ENCODE measurements at regions not wholly inside any gene's neighbourhood (a gene's known extent, or its start where the extent isn't known, plus 50 kb on each side); places are given as distances from the start of the nearest gene placed in this dataset.

- no peak overlapping the region for H3K27ac ChIP-seq
- no peaks in the 10 kb centered on the region for H4K20me1 ChIP-seq
- no peak overlapping the region for H3K4me3 ChIP-seq
- TF ChIP-seq Cebpa-rat (IDR thresholded peaks at IDR 0.05), result no peak
- no peaks in the 10 kb centered on the region for H3K9me3 ChIP-seq (replicated peaks in 1 of 11)
- no peaks in the 10 kb centered on the region for H3K27me3 ChIP-seq
- H3K4me2 ChIP-seq, result no peak overlapping the region
- H3K4me1 ChIP-seq, result no peaks in the 10 kb centered on the region
- no peak overlapping the region for H3K9ac ChIP-seq
- no peaks in the 10 kb centered on the region for H3K36me3 ChIP-seq
Observed at GRCh38 chr16:82402665-82403218, 224.0 kb upstream of the CDH13 start.

DNA sequence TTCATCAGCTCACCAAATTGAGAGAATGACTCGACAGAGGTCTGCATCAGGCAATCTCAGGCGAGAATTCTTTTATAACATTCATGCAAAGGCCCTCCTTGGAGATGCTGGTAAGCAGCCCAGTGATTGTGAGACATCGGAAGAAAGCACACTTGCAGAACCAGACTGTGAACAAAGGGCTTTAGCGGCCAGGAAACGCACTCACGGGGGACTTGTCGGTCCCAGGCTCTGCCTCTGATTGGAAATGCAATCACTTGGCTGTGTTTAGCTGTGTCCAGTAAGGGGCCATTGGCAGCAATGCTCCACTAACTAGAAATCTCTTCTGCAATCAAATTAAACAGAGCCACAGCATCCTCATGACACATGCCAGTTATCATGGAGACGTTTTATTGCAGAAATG is 226.7 kb upstream of the CDH13 start:
- TF ChIP-seq Cebpa-rat (IDR thresholded peaks at IDR 0.05), result no peak
- Histone ChIP-seq H3K4me3 (no peak overlapping the region), H3K27me3 (no peaks in the 10 kb centered on the region), H3K9me3 (replicated peaks in 1 of 11) (no peaks in the 10 kb centered on the region), H3K9ac (no peak overlapping the region), H3K4me2 (no peak overlapping the region), H3K27ac (no peak overlapping the region), H3K36me3 (no peaks in the 10 kb centered on the region), H3K4me1 (peaks cover 0 to 8% (median 0%) of the 10 kb centered on the region in 10 experiments; a peak in 5 of 20 replicates), H4K20me1 (no peaks in the 10 kb centered on the region)

DNA sequence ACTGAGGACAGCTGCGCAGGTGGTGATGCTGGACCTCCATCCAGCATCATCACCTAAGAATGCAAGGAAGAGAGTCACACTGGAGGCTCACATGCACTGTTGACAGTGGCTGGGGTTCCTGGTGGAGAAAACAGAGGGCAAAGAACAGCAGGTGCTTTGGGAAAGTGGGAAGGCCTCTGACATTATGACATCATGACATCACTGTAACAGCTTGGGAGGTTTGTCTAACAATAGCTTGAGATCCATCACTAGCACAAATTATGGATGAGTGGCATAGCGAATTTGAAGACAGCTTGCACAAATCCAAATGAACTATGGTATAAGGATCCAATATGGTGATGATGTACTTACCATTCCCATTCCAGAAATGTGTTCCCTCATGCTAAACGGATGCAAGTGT is 226.5 kb upstream of the MPHOSPH6 start:
- Histone ChIP-seq H3K9ac (no peak overlapping the region), H3K36me3 (no peaks in the 10 kb centered on the region), H3K27me3 (no peaks in the 10 kb centered on the region), H3K4me1 (peaks cover 0 to 8% (median 0%) of the 10 kb centered on the region in 10 experiments; a peak in 5 of 20 replicates), H3K27ac (no peak overlapping the region), H3K4me3 (no peak overlapping the region), H3K9me3 (replicated peaks in 1 of 11) (no peaks in the 10 kb centered on the region), H3K4me2 (peak overlapping the region in 2 of 11 experiments; percentile 5 to 17; a peak in 1 of 22 replicates), H4K20me1 (no peaks in the 10 kb centered on the region)
- TF ChIP-seq Cebpa-rat (IDR thresholded peaks at IDR 0.05), result no peak

GRCh38 chr16:82395212-82395611 is 225.2 kb upstream of the MPHOSPH6 start:
- Histone ChIP-seq H3K27ac (no peak overlapping the region), H3K27me3 (no peaks in the 10 kb centered on the region), H3K4me3 (no peak overlapping the region), H3K9ac (no peak overlapping the region), H3K36me3 (no peaks in the 10 kb centered on the region), H4K20me1 (no peaks in the 10 kb centered on the region), H3K4me2 (no peak overlapping the region), H3K4me1 (peaks cover 0 to 8% (median 0%) of the 10 kb centered on the region in 10 experiments; a peak in 5 of 20 replicates), H3K9me3 (replicated peaks in 1 of 11) (no peaks in the 10 kb centered on the region)
- no peak for TF ChIP-seq Cebpa-rat (IDR thresholded peaks at IDR 0.05)

GRCh38 chr16:82391690-82392089 is 221.7 kb upstream of the MPHOSPH6 start:
- Histone ChIP-seq H3K27ac (no peak overlapping the region), H3K4me3 (no peak overlapping the region), H4K20me1 (no peaks in the 10 kb centered on the region), H3K36me3 (no peaks in the 10 kb centered on the region), H3K27me3 (no peaks in the 10 kb centered on the region), H3K9ac (no peak overlapping the region), H3K4me1 (peaks cover 0 to 1% (median 0%) of the 10 kb centered on the region in 10 experiments; a peak in 3 of 20 replicates), H3K9me3 (replicated peaks in 1 of 11) (no peaks in the 10 kb centered on the region), H3K4me2 (no peak overlapping the region)
- no peak for TF ChIP-seq Cebpa-rat (IDR thresholded peaks at IDR 0.05)

DNA sequence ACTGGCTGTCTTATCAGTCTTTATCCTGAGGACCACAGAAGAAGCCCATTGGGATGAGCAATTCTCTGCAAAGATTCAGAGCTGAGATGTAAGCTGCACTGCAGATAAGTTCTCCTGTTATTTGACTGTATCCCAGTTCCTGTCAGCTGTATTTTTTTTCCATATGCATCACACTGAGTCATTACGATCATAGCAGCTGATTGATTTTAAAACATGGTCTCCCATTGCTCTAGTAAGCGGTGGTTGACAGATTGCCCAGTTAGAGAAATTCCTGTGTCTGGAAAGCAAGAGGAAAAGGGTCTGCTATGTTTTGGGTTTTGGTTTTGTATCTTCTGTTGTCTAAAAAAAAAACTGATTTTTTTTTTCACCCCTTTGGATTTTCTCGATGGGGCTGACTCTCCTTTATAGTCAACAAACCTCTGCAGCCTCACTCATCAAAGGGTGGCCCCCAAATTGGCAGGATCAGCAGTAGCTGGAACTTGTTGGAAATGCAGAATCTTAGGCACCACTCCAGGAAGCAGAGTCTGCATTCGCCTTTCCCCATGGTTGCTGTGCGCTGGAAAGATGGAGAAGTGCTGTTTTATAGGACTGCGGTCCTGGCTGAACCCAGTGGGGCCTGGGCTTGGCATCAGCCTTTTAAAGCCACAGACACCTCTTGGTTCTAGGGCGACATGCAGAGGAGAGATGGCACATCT is 220.1 kb upstream of the MPHOSPH6 start:
- Histone ChIP-seq H3K4me1 (no peaks in the 10 kb centered on the region), H3K9me3 (replicated peaks in 1 of 11) (no peaks in the 10 kb centered on the region), H4K20me1 (no peaks in the 10 kb centered on the region), H3K36me3 (no peaks in the 10 kb centered on the region), H3K4me3 (no peak overlapping the region), H3K9ac (no peak overlapping the region), H3K27ac (no peak overlapping the region), H3K27me3 (no peaks in the 10 kb centered on the region), H3K4me2 (no peak overlapping the region)
- no peak for TF ChIP-seq Cebpa-rat (IDR thresholded peaks at IDR 0.05)

DNA sequence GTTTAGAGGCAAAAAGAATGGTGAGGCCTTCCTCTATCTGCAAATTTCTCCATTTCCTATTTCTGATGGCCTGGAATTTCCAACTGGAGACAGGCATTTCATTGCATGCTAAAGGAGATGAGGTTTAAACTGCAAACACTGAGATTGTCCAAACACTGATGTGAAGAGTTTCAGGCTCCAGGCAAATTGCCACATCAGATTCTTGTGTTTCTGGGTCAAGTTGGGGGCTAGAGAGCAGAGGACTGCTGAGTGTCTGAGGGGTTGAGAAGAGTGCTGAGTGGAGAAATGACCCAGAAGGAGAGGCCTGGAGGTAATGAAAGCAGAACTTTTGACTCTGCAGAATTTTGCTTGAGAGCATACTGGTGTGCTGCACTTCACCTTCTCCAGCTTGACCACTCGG is 216.7 kb upstream of the MPHOSPH6 start:
- Histone ChIP-seq H3K27me3 (no peaks in the 10 kb centered on the region), H3K4me3 (no peak overlapping the region), H4K20me1 (no peaks in the 10 kb centered on the region), H3K4me1 (peaks cover 0 to 8% (median 7%) of the 10 kb centered on the region in 10 experiments; a peak in 13 of 20 replicates), H3K4me2 (no peak overlapping the region), H3K9me3 (replicated peaks in 1 of 11) (no peaks in the 10 kb centered on the region), H3K36me3 (no peaks in the 10 kb centered on the region), H3K9ac (no peak overlapping the region), H3K27ac (no peak overlapping the region)
- TF ChIP-seq Cebpa-rat (IDR thresholded peaks at IDR 0.05), result no peak

DNA sequence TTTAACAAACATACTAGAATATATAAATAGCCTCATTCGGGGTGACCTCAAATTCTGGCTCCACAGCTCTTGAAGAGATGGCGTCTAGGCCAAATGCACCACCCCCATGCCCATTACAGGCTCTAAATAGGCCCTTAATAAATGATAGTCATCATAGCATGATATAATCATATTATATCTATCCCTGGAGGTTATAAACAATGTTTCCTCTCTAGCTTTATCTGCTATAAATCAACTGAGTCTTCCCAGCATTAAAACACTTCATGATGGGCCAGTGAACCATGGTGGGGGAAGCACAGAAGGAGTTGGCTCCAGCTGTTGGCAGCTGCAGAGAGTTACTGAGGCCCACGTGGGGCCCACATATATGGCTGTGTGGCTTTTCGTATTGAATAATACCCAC is 214.9 kb upstream of the MPHOSPH6 start:
- no peaks in the 10 kb centered on the region for H3K36me3 ChIP-seq
- H3K27me3 ChIP-seq, result no peaks in the 10 kb centered on the region
- H3K9me3 ChIP-seq (replicated peaks in 1 of 11), result 0 out of 22 replicates have a peak, but pooled peaks cover 0 to 8% (median 0%) of the 10 kb centered on the region in 11 experiments
- no peak overlapping the region for H3K4me2 ChIP-seq
- no peak for TF ChIP-seq Cebpa-rat (IDR thresholded peaks at IDR 0.05)
- no peak overlapping the region for H3K27ac ChIP-seq
- H4K20me1 ChIP-seq, result no peaks in the 10 kb centered on the region
- no peak overlapping the region for H3K4me3 ChIP-seq
- peaks cover 0 to 8% (median 7%) of the 10 kb centered on the region in 10 experiments; a peak in 13 of 20 replicates for H3K4me1 ChIP-seq
- no peak overlapping the region for H3K9ac ChIP-seq

DNA sequence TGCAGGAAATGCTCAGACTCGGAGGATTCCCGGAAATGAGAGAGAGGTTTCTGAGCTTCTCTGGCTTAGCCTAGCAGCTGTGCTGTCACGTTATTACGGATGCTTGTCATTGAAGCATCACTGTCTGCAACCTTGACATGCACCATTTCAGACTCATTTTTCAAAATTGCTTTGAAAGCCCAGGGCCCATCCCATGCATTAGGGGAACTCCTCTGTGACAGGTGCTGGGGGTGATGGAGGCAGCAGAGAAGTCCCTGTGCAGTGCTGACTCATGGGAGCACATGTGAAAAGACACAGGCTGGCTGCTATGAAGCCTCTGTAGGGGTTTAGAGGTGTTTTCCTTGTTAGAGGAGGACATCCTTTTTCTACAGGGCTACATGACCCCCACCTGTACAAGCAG is 214.0 kb upstream of the MPHOSPH6 start:
- no peaks in the 10 kb centered on the region for H3K27me3 ChIP-seq
- H3K4me3 ChIP-seq, result no peak overlapping the region
- no peak for TF ChIP-seq Cebpa-rat (IDR thresholded peaks at IDR 0.05)
- no peaks in the 10 kb centered on the region for H4K20me1 ChIP-seq
- 0 out of 22 replicates have a peak, but pooled peaks cover 0 to 8% (median 0%) of the 10 kb centered on the region in 11 experiments for H3K9me3 ChIP-seq (replicated peaks in 1 of 11)
- H3K27ac ChIP-seq, result no peak overlapping the region
- H3K36me3 ChIP-seq, result no peaks in the 10 kb centered on the region
- H3K9ac ChIP-seq, result no peak overlapping the region
- H3K4me1 ChIP-seq, result peaks cover 0 to 8% (median 7%) of the 10 kb centered on the region in 10 experiments; a peak in 13 of 20 replicates
- peak overlapping the region in 4 of 11 experiments; percentile 10 to 32 (median 16); a peak in 4 of 22 replicates for H3K4me2 ChIP-seq

DNA sequence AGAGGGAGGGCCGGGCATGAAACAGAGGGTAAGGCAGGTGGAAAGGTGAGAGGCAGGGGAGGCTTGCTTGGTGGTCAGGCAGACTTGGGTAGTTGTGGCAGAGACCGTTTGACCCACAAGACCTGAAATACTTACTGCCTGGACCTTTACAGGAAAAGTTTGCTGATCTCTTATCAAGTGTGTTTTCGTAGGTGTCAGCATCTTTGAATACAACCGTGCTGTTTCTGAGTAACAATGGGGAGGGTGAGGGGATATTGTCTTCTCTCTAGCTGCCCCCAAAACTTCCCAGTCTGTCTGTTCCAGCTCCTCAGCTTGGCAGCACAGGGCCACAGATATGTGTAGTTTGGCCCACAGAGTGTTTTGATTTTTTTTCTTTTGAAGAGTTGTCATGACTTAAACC is 212.5 kb upstream of the MPHOSPH6 start:
- Histone ChIP-seq H3K27ac (no peak overlapping the region), H3K36me3 (no peaks in the 10 kb centered on the region), H3K4me1 (peaks cover 0 to 8% (median 7%) of the 10 kb centered on the region in 10 experiments; a peak in 13 of 20 replicates), H3K4me3 (no peak overlapping the region), H3K27me3 (no peaks in the 10 kb centered on the region), H3K9me3 (replicated peaks in 1 of 11) (0 out of 22 replicates have a peak, but pooled peaks cover 0 to 8% (median 0%) of the 10 kb centered on the region in 11 experiments), H3K4me2 (no peak overlapping the region), H3K9ac (no peak overlapping the region), H4K20me1 (no peaks in the 10 kb centered on the region)
- no peak for TF ChIP-seq Cebpa-rat (IDR thresholded peaks at IDR 0.05)
